ENCODE measurements at regions not wholly inside any gene's neighbourhood (a gene's known extent, or its start where the extent isn't known, plus 50 kb on each side); places are given as distances from the start of the nearest gene placed in this dataset.

DNA sequence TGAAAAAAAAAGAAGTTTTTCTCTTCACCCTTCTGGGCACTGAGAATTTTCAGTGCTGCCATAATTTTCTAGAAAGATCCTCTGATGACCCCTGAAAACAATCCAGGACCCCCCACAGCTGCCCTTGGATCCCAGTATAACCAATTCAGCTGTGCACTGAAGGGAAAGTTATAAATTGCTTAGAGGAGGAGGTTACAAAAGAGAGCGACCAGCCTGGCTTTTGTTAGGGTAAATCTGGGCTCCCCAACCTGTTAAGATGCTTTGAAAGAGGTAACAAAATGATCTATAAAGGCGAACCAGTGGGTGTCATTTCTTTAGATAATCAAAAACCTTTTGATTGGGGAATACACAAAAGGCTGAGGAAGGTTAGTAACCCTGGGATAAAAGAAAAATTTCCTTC, 407.9 kb upstream of the ATP11B start:
- in situ Hi-C loops (cut with MboI; ENCODE audit: low pct_unique_long_range_greater_than_20kb in 2 of 9, low sequenced_read_pairs in 9 of 9, unreplicated experiment in 9 of 9), result no loop called here
- WGBS, 10 experiments, result 0 to 30% (median 0%) methylated on average over 1 to 2 of the region's 2 CpGs; no CpG with 5 or more reads in 1 of the 10 experiments
- Histone ChIP-seq H3K4me3 (no peak overlapping the region), H3K27ac (no peak overlapping the region), H3K4me1 (replicated peaks in 1 of 2) (peaks cover 18 to 26% of the 10 kb centered on the region in 2 donors)
- ATAC-seq (replicated peaks in 6 of 8), result peak in 2 of 8 experiments; percentile 29 to 36

DNA sequence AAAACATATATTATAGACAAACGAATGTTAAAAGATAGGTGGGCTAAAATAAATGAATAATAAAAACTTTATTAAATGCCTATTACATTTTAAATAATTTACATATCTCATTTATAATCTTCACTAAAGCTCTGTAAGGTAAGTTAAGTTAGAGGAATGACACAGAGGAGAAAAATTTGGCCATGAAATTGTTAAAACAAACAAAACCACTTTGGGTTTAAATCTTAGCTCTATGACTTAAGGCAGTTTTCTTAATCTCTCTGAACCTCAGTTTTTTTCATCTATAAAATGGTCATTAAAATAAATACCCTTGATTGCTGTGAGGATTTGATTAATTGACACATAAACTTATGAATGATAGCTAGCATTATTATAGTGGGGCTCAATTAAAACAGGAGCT, 404.8 kb upstream of the ATP11B start:
- 0 to 100% (median 100%) methylated on average over 1 of the region's 1 CpG; no CpG with 5 or more reads in 1 of the 10 experiments for WGBS, 10 experiments
- peaks cover 17 to 18% of the 10 kb centered on the region in 2 donors for H3K4me1 ChIP-seq (replicated peaks in 1 of 2)
- H3K4me3 ChIP-seq, result no peak overlapping the region
- ATAC-seq (replicated peaks in 6 of 8), result no peak
- H3K27ac ChIP-seq, result no peak overlapping the region
- in situ Hi-C loops (cut with MboI; ENCODE audit: low pct_unique_long_range_greater_than_20kb in 2 of 9, low sequenced_read_pairs in 9 of 9, unreplicated experiment in 9 of 9), result no loop called here

GRCh38 chr3:182389071-182389815, 404.1 kb upstream of the ATP11B start:
- ATAC-seq (replicated peaks in 6 of 8), result no peak
- Histone ChIP-seq H3K27ac (no peak overlapping the region), H3K4me1 (replicated peaks in 1 of 2) (peaks cover 10 to 12% of the 10 kb centered on the region in 2 donors), H3K4me3 (no peak overlapping the region)
- in situ Hi-C loops (cut with MboI; ENCODE audit: low pct_unique_long_range_greater_than_20kb in 2 of 9, low sequenced_read_pairs in 9 of 9, unreplicated experiment in 9 of 9), result no loop called here
- WGBS, 10 experiments, result 0 to 100% (median 83%) methylated on average over 1 to 2 of the region's 2 CpGs; no CpG with 5 or more reads in 1 of the 10 experiments

DNA sequence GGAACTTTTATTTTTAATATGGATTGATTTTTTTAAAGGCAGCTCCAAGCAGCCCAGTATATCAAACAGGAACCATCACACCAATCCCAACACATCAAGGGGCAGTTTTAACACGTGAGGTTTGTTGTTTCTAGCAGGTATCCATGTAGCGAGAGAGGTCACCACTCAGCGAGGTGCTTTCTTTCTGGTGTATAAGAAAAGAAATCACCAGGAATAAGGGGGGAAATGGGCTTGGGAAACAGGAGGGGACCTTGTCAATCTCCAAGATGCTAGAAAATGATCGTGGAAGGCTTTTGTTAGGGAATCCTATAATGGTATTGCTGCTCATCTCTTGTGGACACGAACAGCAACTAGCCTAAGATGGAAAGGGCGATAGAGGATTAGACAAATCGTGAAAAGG, 402.9 kb upstream of the ATP11B start:
- 0 to 92% (median 83%) methylated on average over 1 to 7 of the region's 7 CpGs; no CpG with 5 or more reads in 2 of the 10 experiments for WGBS, 10 experiments
- in situ Hi-C loops (cut with MboI; ENCODE audit: low pct_unique_long_range_greater_than_20kb in 2 of 9, low sequenced_read_pairs in 9 of 9, unreplicated experiment in 9 of 9), result no loop called here
- no peak overlapping the region for H3K4me3 ChIP-seq
- ATAC-seq (replicated peaks in 6 of 8), result no peak
- H3K4me1 ChIP-seq (replicated peaks in 1 of 2), result peaks cover 0 to 3% of the 10 kb centered on the region in 2 donors
- H3K27ac ChIP-seq, result no peak overlapping the region

GRCh38 chr3:182392182-182392937, 400.9 kb upstream of the ATP11B start:
- ATAC-seq (replicated peaks in 6 of 8), result no peak
- Histone ChIP-seq H3K27ac (no peak overlapping the region), H3K4me3 (no peak overlapping the region), H3K4me1 (replicated peaks in 1 of 2) (peaks cover 0 to 3% of the 10 kb centered on the region in 2 donors)
- WGBS, 10 experiments, result 0 to 93% (median 71%) methylated on average over 1 to 4 of the region's 4 CpGs
- in situ Hi-C loops (cut with MboI; ENCODE audit: low pct_unique_long_range_greater_than_20kb in 2 of 9, low sequenced_read_pairs in 9 of 9, unreplicated experiment in 9 of 9), result no loop called here

DNA sequence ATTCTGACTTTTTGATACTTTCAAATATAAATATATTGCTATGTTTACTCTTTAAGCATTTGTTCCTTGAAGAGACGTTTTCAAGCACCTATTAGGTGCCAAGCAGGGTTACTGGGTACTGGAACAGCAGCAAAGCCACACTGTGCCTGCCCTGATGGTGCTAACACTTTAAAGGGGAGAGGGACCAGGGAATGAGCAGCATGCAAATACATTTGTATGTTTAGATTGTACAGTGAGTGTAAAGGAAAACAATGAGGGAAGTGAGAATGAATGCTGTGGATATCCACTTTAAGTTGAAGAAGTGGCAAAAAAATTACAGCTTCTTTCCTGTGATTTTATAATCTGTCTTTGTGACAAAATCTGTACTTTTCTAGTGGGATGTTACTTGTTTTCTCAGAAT, 400.2 kb upstream of the ATP11B start:
- no peak overlapping the region for H3K4me3 ChIP-seq
- no peak for ATAC-seq (replicated peaks in 6 of 8)
- no peak overlapping the region for H3K27ac ChIP-seq
- in situ Hi-C loops (cut with MboI; ENCODE audit: low pct_unique_long_range_greater_than_20kb in 2 of 9, low sequenced_read_pairs in 9 of 9, unreplicated experiment in 9 of 9), result no loop called here
- WGBS, 10 experiments, result 0 to 85% (median 52%) methylated on average over 1 of the region's 1 CpG
- peaks cover 0 to 3% of the 10 kb centered on the region in 2 donors for H3K4me1 ChIP-seq (replicated peaks in 1 of 2)

DNA sequence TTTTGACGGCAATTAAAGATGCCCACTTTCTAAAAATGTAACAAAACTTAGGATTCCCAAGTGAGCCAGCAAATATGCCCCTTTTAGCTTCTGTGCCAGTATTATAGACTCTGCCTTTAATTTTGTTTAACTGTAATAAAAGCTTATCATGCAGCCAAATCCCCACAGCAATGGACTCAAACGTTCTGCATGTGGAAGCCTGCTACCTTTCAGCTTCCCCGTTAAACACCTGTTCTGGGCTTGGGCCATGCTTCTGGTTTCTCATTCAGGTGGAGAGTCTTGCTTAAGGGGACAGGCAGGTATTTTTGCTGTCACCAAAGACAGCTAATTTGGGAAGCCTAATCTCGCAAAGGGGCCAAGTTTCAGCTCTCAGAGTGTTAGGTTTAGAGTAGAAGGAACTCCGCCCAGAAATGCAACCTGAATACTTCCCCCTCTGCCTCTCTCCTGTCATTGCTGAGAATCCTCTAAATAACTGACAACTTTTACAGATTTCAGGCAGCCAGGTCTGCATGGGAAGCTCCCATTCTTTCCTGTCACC, 399.4 kb upstream of the ATP11B start:
- WGBS, 10 experiments, result 0 to 100% (median 71%) methylated on average over 1 to 5 of the region's 5 CpGs
- in situ Hi-C loops (cut with MboI; ENCODE audit: low pct_unique_long_range_greater_than_20kb in 2 of 9, low sequenced_read_pairs in 9 of 9, unreplicated experiment in 9 of 9), result no loop called here
- ATAC-seq (replicated peaks in 6 of 8), result no peak
- Histone ChIP-seq H3K4me1 (replicated peaks in 1 of 2) (peaks cover 0 to 3% of the 10 kb centered on the region in 2 donors), H3K4me3 (no peak overlapping the region), H3K27ac (no peak overlapping the region)

- H3K27ac ChIP-seq, result no peak overlapping the region
- H3K4me3 ChIP-seq, result no peak overlapping the region
- WGBS, 10 experiments, result 57 to 100% (median 86%) methylated on average over 1 of the region's 1 CpG; no CpG with 5 or more reads in 5 of the 10 experiments
- H3K4me1 ChIP-seq (replicated peaks in 1 of 2), result peaks cover 0 to 6% of the 10 kb centered on the region in 2 donors
- no peak for ATAC-seq (replicated peaks in 6 of 8)
- in situ Hi-C loops (cut with MboI; ENCODE audit: low pct_unique_long_range_greater_than_20kb in 2 of 9, low sequenced_read_pairs in 9 of 9, unreplicated experiment in 9 of 9), result no loop called here
Observed at GRCh38 chr3:182397164-182397563, 396.1 kb upstream of the ATP11B start.

- WGBS, 10 experiments, result 5 to 75% (median 42%) methylated on average over 3 to 11 of the region's 11 CpGs; no CpG with 5 or more reads in 2 of the 10 experiments
- H3K4me3 ChIP-seq, result no peak overlapping the region
- H3K27ac ChIP-seq, result no peak overlapping the region
- in situ Hi-C loops (cut with MboI; ENCODE audit: low pct_unique_long_range_greater_than_20kb in 2 of 9, low sequenced_read_pairs in 9 of 9, unreplicated experiment in 9 of 9), result no loop called here
- peak in 1 of 8 experiments; percentile 45 for ATAC-seq (replicated peaks in 6 of 8)
- peaks cover 0 to 4% of the 10 kb centered on the region in 2 donors for H3K4me1 ChIP-seq (replicated peaks in 1 of 2)
Observed at GRCh38 chr3:182399978-182400737, 393.1 kb upstream of the ATP11B start.

- Histone ChIP-seq H3K4me1 (replicated peaks in 1 of 2) (peaks cover 0 to 7% of the 10 kb centered on the region in 2 donors), H3K4me3 (no peak overlapping the region), H3K27ac (no peak overlapping the region)
- in situ Hi-C loops (cut with MboI; ENCODE audit: low pct_unique_long_range_greater_than_20kb in 2 of 9, low sequenced_read_pairs in 9 of 9, unreplicated experiment in 9 of 9), result no loop called here
- no peak for ATAC-seq (replicated peaks in 6 of 8)
- WGBS, 10 experiments, result 15 to 53% (median 33%) methylated on average over 1 to 2 of the region's 2 CpGs; no CpG with 5 or more reads in 2 of the 10 experiments
Observed at GRCh38 chr3:182400838-182401237, 392.5 kb upstream of the ATP11B start.

- ATAC-seq (replicated peaks in 6 of 8), result no peak
- Histone ChIP-seq H3K27ac (no peak overlapping the region), H3K4me3 (no peak overlapping the region), H3K4me1 (replicated peaks in 1 of 2) (peaks cover 0 to 12% of the 10 kb centered on the region in 2 donors)
- in situ Hi-C loops (cut with MboI; ENCODE audit: low pct_unique_long_range_greater_than_20kb in 2 of 9, low sequenced_read_pairs in 9 of 9, unreplicated experiment in 9 of 9), result no loop called here
- WGBS, 10 experiments, result 0 to 93% (median 26%) methylated on average over 2 of the region's 2 CpGs; no CpG with 5 or more reads in 4 of the 10 experiments
Observed at GRCh38 chr3:182404031-182404430, 389.3 kb upstream of the ATP11B start.

DNA sequence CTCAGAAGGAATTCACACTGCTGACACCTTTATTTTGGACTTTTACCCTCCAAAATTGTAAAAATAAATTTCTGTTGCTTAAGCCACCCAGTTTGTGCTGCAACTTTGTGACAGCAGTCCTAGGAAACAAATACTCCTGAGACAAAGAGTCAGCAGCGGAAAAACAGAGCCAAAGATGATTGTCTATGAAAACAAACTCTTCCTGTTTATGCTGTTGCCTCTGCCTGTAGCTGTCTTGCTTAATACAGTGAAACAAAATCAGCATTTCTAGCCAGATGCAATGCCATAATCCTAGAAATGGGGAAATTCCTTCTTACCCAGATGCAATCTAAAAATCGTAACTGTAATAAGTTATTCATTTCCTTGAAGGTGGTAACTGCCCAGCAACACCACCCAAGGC, 387.5 kb upstream of the ATP11B start:
- peaks cover 0 to 8% of the 10 kb centered on the region in 2 donors for H3K4me1 ChIP-seq (replicated peaks in 1 of 2)
- H3K4me3 ChIP-seq, result no peak overlapping the region
- in situ Hi-C loops (cut with MboI; ENCODE audit: low pct_unique_long_range_greater_than_20kb in 2 of 9, low sequenced_read_pairs in 9 of 9, unreplicated experiment in 9 of 9), result no loop called here
- H3K27ac ChIP-seq, result no peak overlapping the region
- ATAC-seq (replicated peaks in 6 of 8), result peak in 1 of 8 experiments; percentile 55
- 0 to 100% (median 60%) methylated on average over 1 to 2 of the region's 2 CpGs; no CpG with 5 or more reads in 1 of the 10 experiments for WGBS, 10 experiments

Measured in motor neuron (in vitro differentiated cells).